LNCaP clone FGC (cell line): ENCODE measurements at regions not wholly inside any gene's neighbourhood (a gene's known extent, or its start where the extent isn't known, plus 50 kb on each side); places are given as distances from the start of the nearest gene placed in this dataset.
"Not testable (repeated sequence)": the region's sequence is repeated elsewhere in the genome, so short reads cannot be mapped to it uniquely, and the experiment has no call there.

Experiments
- DNase-seq: peaks from one replicate; pipeline ENCODE4 v3.0.0-alpha.2; 2011; ENCODE audit warnings: low read depth
- H3K4me3 ChIP-seq: 2 replicates; pipeline ENCODE4 v1.5.1; 2011; ENCODE audit warnings: mild to moderate bottlenecking, low read depth, low read length, control low read depth
- TF ChIP-seq, protein P1 (sequence below): IDR thresholded peaks from 2 replicates; pipeline ENCODE4 v1.5.1; 2012; ENCODE audit warnings: mild to moderate bottlenecking; ENCODE audit not compliant: control insufficient read depth, insufficient read depth; ENCODE audit errors: extremely low read depth

GRCh38 chr20:48489656-48490055 is 338.1 kb downstream of the PREX1 start:
- TF ChIP-seq, protein P1, sequence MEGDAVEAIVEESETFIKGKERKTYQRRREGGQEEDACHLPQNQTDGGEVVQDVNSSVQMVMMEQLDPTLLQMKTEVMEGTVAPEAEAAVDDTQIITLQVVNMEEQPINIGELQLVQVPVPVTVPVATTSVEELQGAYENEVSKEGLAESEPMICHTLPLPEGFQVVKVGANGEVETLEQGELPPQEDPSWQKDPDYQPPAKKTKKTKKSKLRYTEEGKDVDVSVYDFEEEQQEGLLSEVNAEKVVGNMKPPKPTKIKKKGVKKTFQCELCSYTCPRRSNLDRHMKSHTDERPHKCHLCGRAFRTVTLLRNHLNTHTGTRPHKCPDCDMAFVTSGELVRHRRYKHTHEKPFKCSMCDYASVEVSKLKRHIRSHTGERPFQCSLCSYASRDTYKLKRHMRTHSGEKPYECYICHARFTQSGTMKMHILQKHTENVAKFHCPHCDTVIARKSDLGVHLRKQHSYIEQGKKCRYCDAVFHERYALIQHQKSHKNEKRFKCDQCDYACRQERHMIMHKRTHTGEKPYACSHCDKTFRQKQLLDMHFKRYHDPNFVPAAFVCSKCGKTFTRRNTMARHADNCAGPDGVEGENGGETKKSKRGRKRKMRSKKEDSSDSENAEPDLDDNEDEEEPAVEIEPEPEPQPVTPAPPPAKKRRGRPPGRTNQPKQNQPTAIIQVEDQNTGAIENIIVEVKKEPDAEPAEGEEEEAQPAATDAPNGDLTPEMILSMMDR, result no peak
- H3K4me3 ChIP-seq, result no peak overlapping the region
- no peak for DNase-seq

DNA sequence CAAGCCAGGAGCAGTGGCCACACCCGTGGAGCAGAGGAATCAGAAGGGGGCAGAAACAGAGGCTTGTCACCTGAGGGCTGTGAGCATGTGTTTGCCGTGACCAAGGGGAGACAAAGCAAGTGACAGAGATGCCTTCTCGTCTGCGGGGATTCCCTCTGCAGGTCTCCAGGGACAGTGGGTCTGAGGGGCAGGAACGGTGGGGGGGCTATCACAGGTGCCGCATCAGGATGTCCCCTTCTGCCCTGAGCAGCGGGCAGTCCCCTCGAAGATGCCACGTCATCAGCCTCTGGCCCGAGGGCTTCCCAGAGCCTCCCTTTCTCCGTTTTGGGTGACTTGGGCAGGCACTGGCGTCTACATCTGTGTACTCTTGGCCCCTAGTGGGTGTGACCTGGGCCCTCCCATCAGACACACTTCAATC is 338.7 kb downstream of the PREX1 start:
- DNase-seq, result no peak
- no peak overlapping the region for H3K4me3 ChIP-seq
- TF ChIP-seq, protein P1, result no peak

GRCh38 chr20:48488334-48489034 is 339.3 kb downstream of the PREX1 start:
- DNase-seq, result not testable (repeated sequence)

DNA sequence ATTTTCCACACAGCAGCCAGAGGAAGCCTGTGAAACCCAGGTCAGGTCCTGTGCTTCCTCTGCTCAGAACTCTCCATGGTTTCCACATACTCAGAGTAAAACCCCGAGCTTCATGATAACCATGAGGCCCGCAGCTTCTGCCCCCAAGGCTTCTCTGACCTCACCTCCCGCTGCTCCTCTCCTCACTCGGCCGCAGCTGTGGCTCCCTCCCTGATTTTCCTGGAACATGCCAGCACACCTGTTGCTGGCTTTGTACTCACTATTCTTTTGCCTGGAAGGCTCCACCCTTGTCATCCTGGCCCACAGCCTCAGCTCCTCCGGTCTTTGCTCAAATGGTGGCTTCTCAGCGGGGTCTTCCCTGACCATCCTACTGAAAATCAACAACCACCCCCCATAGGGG is 341.7 kb downstream of the PREX1 start:
- no peak overlapping the region for H3K4me3 ChIP-seq
- TF ChIP-seq, protein P1, result no peak
- no peak for DNase-seq

More at GRCh38 chr20:48488334-48489034, 339.3 kb downstream of the PREX1 start:
- not testable (repeated sequence) for H3K4me3 ChIP-seq

DNA sequence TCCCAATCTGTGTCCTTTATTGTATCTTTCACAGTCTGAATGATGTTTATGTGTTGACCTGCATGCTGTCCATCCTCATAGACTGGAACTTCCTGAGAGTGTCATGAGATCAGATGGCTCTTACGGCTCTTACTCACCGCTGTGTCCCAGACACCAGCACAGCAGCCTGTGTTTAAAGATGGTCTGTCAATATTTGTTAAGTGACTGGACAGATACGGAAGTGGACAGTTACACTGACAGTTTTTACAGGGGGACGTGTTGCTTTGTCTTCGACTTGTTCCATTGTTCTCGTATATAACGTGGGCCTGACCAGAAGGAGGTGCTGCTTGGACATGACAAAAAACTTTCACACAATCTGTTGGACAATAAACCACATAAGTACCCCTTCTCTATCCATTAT is 342.6 kb downstream of the PREX1 start:
- not testable (repeated sequence) for H3K4me3 ChIP-seq
- TF ChIP-seq, protein P1, result peak; percentile 23; the same call in 1 of the 2 replicates
- DNase-seq, result peak; percentile 50

DNA sequence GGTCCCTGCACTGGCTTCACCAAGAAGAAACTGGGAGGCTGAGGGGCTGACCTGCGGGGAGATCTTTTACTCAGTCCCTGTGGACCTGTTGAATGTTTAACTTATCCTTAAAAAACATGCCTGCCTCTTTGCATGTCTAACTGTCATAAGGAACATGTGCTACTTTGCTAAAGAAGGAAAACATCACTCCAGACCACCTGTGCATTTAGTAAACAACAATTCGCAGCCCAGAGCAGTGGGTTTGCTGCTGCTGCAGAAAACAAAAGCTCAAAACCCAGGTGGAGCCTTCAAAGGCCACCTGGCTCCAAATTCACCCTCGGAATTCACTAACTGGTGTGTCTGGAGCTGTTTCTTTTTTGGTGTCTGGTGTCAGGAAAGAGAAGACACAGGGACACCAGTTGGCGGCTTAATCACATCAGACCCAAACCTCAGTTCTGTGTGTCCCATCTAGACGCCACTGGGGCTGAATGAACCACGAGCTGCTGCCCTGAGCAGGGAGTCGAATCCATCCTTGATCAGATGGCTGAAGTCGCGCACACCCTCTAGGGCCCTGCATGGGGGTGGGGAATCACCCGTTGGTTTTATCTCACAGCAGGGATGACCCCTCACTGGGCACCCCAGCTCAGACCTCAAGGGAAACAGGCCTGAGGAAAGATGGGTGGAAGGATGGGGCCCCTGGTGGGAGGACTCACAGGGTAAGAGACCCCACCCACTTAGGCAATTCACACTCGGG is 344.3 kb downstream of the PREX1 start:
- no peak overlapping the region for H3K4me3 ChIP-seq

DNA sequence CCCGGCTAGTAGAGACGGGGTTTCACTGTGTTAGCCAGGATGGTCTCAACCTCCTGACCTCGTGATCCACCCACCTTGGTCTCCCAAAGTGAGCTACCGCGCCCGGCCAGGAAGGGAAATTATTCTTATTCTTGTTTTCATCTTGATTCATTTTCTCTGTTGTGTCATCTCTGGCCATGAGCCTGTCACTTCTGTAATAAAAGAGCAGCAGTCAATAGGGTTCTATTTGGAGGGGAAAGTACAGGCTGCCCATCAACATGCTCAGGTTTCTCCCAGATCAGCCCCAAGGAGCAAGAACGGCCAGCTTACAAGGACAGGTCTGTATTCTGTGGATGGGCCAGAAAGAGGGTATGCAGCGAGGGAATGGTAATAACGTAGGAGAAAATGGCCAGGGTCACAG is 345.0 kb downstream of the PREX1 start:
- TF ChIP-seq, protein P1, result no peak
- no peak overlapping the region for H3K4me3 ChIP-seq
- DNase-seq, result no peak

More for the DNA sequence above, 344.3 kb downstream of the PREX1 start:
- no peak for DNase-seq
- TF ChIP-seq, protein P1, result no peak
